ENCODE measurements at regions not wholly inside any gene's neighbourhood (a gene's known extent, or its start where the extent isn't known, plus 50 kb on each side); places are given as distances from the start of the nearest gene placed in this dataset.
A peak's percentile ranks its signal among the peaks of the same experiment; 100 is the strongest.

GRCh38 chr2:52897511-52898044 lies 870.0 kb upstream of the CHAC2 start:
- Histone ChIP-seq H3K36me3 (no peaks in the 10 kb centered on the region), H3K4me1 (no peaks in the 10 kb centered on the region), H3K4me3 (no peak overlapping the region), H3K27me3 (ENCODE audit: low read depth) (no peaks in the 10 kb centered on the region), H3K9me3 (peaks cover 7% of the 10 kb centered on the region), H3K27ac (no peak overlapping the region)
- ATAC-seq (no peak), DNase-seq (no peak)
- intact Hi-C loops (cut with DNase I) = no loop called here
- TF ChIP-seq CTCF (IDR thresholded peaks at IDR 0.05) = no peak

DNA sequence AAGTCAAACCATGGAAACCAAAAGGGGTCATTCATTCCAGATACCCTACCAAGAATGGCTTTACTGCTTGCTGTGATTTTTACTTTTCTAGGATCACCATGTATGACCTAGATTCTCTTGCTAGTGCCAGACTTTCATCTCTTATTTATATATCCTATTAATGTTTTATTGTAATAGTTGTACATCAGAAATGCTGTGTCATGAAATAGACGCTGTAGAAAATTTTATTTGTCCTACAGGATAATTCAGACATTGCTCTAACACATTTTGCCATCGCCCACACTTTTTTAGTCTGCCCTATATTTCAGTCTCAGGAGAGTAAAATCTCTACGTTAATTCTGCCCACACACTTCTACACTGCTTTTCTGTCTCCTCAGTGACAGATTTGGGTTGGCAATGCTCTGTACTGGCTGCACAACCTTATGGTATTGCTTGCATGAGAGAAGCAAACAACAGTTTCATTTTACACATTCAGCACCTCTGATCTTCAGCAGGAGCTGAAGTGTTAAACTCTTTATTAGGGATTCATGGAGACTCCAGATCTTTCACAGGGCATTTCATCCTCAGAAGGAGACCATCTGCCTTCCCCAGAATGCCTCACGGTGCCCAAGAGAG lies 871.8 kb upstream of the CHAC2 start:
- Histone ChIP-seq H3K4me1 (no peaks in the 10 kb centered on the region), H3K36me3 (no peaks in the 10 kb centered on the region), H3K27ac (no peak overlapping the region), H3K4me3 (no peak overlapping the region), H3K27me3 (ENCODE audit: low read depth) (no peaks in the 10 kb centered on the region), H3K9me3 (peaks cover 7% of the 10 kb centered on the region)
- no peak for ATAC-seq
- intact Hi-C loops (cut with DNase I) = no loop called here
- DNase-seq = no peak
- no peak for TF ChIP-seq CTCF (IDR thresholded peaks at IDR 0.05)

GRCh38 chr2:52886556-52886955 lies 881.0 kb upstream of the CHAC2 start:
- Histone ChIP-seq H3K27me3 (ENCODE audit: low read depth) (no peaks in the 10 kb centered on the region), H3K27ac (no peak overlapping the region), H3K9me3 (no peaks in the 10 kb centered on the region), H3K4me3 (no peak overlapping the region), H3K36me3 (no peaks in the 10 kb centered on the region), H3K4me1 (no peaks in the 10 kb centered on the region)
- TF ChIP-seq CTCF (IDR thresholded peaks at IDR 0.05) = no peak
- DNase-seq (no peak), ATAC-seq (no peak)
- intact Hi-C loops (cut with DNase I) = no loop called here

GRCh38 chr2:52884761-52885352 lies 882.7 kb upstream of the CHAC2 start:
- H3K4me3 ChIP-seq = no peak overlapping the region
- H3K4me1 ChIP-seq = no peaks in the 10 kb centered on the region
- TF ChIP-seq CTCF (IDR thresholded peaks at IDR 0.05) = no peak
- H3K27ac ChIP-seq = no peak overlapping the region
- no peak for DNase-seq
- no peaks in the 10 kb centered on the region for H3K27me3 ChIP-seq (ENCODE audit: low read depth)
- no peak for ATAC-seq
- no peaks in the 10 kb centered on the region for H3K36me3 ChIP-seq
- intact Hi-C loops (cut with DNase I) = no loop called here
- no peaks in the 10 kb centered on the region for H3K9me3 ChIP-seq

DNA sequence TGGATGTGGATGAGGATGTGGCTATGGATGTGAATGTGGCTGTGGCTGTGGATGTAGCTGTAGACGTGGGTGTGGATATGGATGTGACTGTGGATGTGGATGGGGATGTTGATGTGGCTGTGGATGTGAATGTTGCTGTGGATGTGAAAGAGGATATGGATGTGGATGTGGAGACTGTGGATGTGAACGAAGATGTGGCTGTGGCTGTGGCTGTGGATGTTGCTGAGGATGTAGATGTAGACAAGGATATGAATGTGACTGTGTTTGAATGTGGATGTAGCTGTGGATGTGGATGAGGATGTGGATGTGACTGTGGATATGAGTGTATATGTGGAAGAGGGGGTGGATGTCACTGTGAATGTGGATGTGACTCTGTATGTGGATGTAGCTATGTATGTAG lies 884.6 kb upstream of the CHAC2 start:
- DNase-seq (no peak), ATAC-seq (peak in 1 of 2 donors; percentile 37)
- no peak overlapping the region for H3K4me3 ChIP-seq
- H3K9me3 ChIP-seq = no peaks in the 10 kb centered on the region
- intact Hi-C loops (cut with DNase I) = no loop called here
- no peaks in the 10 kb centered on the region for H3K36me3 ChIP-seq
- no peak overlapping the region for H3K27ac ChIP-seq
- H3K27me3 ChIP-seq (ENCODE audit: low read depth) = no peaks in the 10 kb centered on the region
- H3K4me1 ChIP-seq = no peaks in the 10 kb centered on the region
- TF ChIP-seq CTCF (IDR thresholded peaks at IDR 0.05) = no peak
